HEK293 (cell line): ENCODE measurements at regions not wholly inside any gene's neighbourhood (a gene's known extent, or its start where the extent isn't known, plus 50 kb on each side); places are given as distances from the start of the nearest gene placed in this dataset.

Source experiments
- CTCF ChIA-PET: fragments of 350-600 bp; formaldehyde crosslinking; extraction: SDS; loops from one replicate; lab custom pipeline; 2021; ENCODE audit warnings: antibody characterized with exemption; lab: Yijun Ruan, JAX
- POLR2A ChIA-PET: fragments of 300-600 bp; formaldehyde crosslinking; extraction: SDS; loops from one replicate; lab custom pipeline; 2020; ENCODE audit warnings: antibody characterized with exemption, inconsistent platforms; lab: Yijun Ruan, JAX
- H3K27ac ChIP-seq: fragments of 200-500 bp; sonication (Bioruptor generic); 2 replicates; pipeline ENCODE4 v1.5.1; 2014; ENCODE audit warnings: low read depth, low read length, control low read depth, inconsistent platforms; ENCODE audit errors: extremely low read depth
- H3K36me3 ChIP-seq, 2 experiments: fragments of 200-500 bp in 1 of 2; sonication (Bioruptor generic) in 1 of 2; 1 replicate in 1 of 2; 2 replicates in 1 of 2; pipeline ENCODE4 v1.5.1; 2014 to 2017; ENCODE audit warnings: inconsistent platforms in 2 of 2, low read length in 2 of 2; ENCODE audit not compliant: control insufficient read depth in 2 of 2, insufficient read depth in 1 of 2
- H3K4me1 ChIP-seq: fragments of 200-500 bp; sonication (Bioruptor generic); 2 replicates; pipeline ENCODE4 v1.5.1; 2014; ENCODE audit warnings: mild to moderate bottlenecking, low read length, inconsistent platforms; ENCODE audit not compliant: control insufficient read depth, insufficient read depth
- H3K4me3 ChIP-seq: 2 replicates; pipeline ENCODE4 v1.5.1; 2011; ENCODE audit warnings: low read depth, mild to moderate bottlenecking, control low read depth, low read length, moderate library complexity
- H3K9me3 ChIP-seq: fragments of 200-500 bp; sonication (Bioruptor generic); 2 replicates; pipeline ENCODE4 v1.5.1; 2014; ENCODE audit warnings: low read depth, low read length, inconsistent platforms; ENCODE audit not compliant: control insufficient read depth, insufficient read depth
- EGR2 ChIP-seq: fragments of 450-650 bp; formaldehyde crosslinking; IDR thresholded peaks from 2 replicates; pipeline ENCODE4 v1.5.1; 2016; ENCODE audit warnings: low read depth, missing biosample characterization, missing genetic modification characterization
- HIC1 ChIP-seq: fragments of 450-650 bp; formaldehyde crosslinking; IDR thresholded peaks from 2 replicates; pipeline ENCODE4 v1.5.1; 2016; ENCODE audit warnings: missing biosample characterization, missing genetic modification characterization
- PRDM1 ChIP-seq: fragments of 450-650 bp; formaldehyde crosslinking; IDR thresholded peaks from 2 replicates; pipeline ENCODE4; 2016; ENCODE audit warnings: missing biosample characterization, missing genetic modification characterization
- REPIN1 ChIP-seq: fragments of 450-650 bp; formaldehyde crosslinking; IDR thresholded peaks from 2 replicates; pipeline ENCODE4 v1.5.1; 2017; ENCODE audit warnings: missing biosample characterization, missing genetic modification characterization, low read depth
- SCRT2 ChIP-seq: fragments of 450-650 bp; formaldehyde crosslinking; IDR thresholded peaks from 2 replicates; pipeline ENCODE4 v1.5.1; 2016; ENCODE audit warnings: missing biosample characterization, missing genetic modification characterization
- ZBTB7A ChIP-seq: fragments of 450-650 bp; formaldehyde crosslinking; IDR thresholded peaks from 2 replicates; pipeline ENCODE4 v1.5.1; 2016; ENCODE audit warnings: low read depth, missing biosample characterization, missing genetic modification characterization
- ZIC2 ChIP-seq: fragments of 450-650 bp; formaldehyde crosslinking; IDR thresholded peaks from 2 replicates; pipeline ENCODE4 v1.5.1; 2016; ENCODE audit warnings: missing biosample characterization, missing genetic modification characterization
- ZNF132 ChIP-seq: fragments of 450-650 bp; formaldehyde crosslinking; IDR thresholded peaks from 2 replicates; pipeline ENCODE4 v1.5.1; 2017; ENCODE audit warnings: missing biosample characterization, missing genetic modification characterization, borderline replicate concordance
- ZNF133 ChIP-seq: fragments of 450-650 bp; formaldehyde crosslinking; IDR thresholded peaks from 2 replicates; pipeline ENCODE4 v1.5.1; 2016; ENCODE audit warnings: missing biosample characterization, missing genetic modification characterization
- ZNF248 ChIP-seq: fragments of 450-650 bp; formaldehyde crosslinking; IDR thresholded peaks from 2 replicates; pipeline ENCODE4 v1.5.1; 2017; ENCODE audit warnings: missing biosample characterization, missing genetic modification characterization
- ZNF280D ChIP-seq: fragments of 450-650 bp; formaldehyde crosslinking; IDR thresholded peaks from 2 replicates; pipeline ENCODE4 v1.5.1; 2016; ENCODE audit warnings: missing biosample characterization, missing genetic modification characterization
- ZNF404 ChIP-seq: fragments of 450-650 bp; formaldehyde crosslinking; IDR thresholded peaks from 2 replicates; pipeline ENCODE4 v1.5.1; 2017; ENCODE audit warnings: missing biosample characterization, missing genetic modification characterization
- ZNF433 ChIP-seq: fragments of 450-650 bp; formaldehyde crosslinking; IDR thresholded peaks from 2 replicates; pipeline ENCODE4 v1.5.1; 2016; ENCODE audit warnings: missing biosample characterization, missing genetic modification characterization, low read depth
- ZNF530 ChIP-seq: fragments of 450-650 bp; formaldehyde crosslinking; IDR thresholded peaks from 2 replicates; pipeline ENCODE4 v1.5.1; 2016; ENCODE audit warnings: low read depth, missing biosample characterization, missing genetic modification characterization
- ZNF555 ChIP-seq: fragments of 450-650 bp; formaldehyde crosslinking; conservative IDR thresholded peaks from 2 replicates; pipeline ENCODE4 v1.5.1; 2017; ENCODE audit warnings: missing biosample characterization, mild to moderate bottlenecking, missing genetic modification characterization, inconsistent platforms
- ZNF621 ChIP-seq: fragments of 450-650 bp; formaldehyde crosslinking; IDR thresholded peaks from 2 replicates; pipeline ENCODE4 v1.5.1; 2017; ENCODE audit warnings: missing biosample characterization, missing genetic modification characterization
- ZNF626 ChIP-seq: fragments of 450-650 bp; sonication (Bioruptor Pico); formaldehyde crosslinking; IDR thresholded peaks from 2 replicates; pipeline ENCODE4 v1.5.1; 2018; ENCODE audit warnings: missing biosample characterization, missing genetic modification characterization, inconsistent platforms
- ZNF658 ChIP-seq: fragments of 450-650 bp; formaldehyde crosslinking; IDR thresholded peaks from 2 replicates; pipeline ENCODE4; 2016; ENCODE audit warnings: missing biosample characterization, missing genetic modification characterization
- ZNF707 ChIP-seq: fragments of 450-650 bp; formaldehyde crosslinking; IDR thresholded peaks from 2 replicates; pipeline ENCODE4 v1.5.1; 2016; ENCODE audit warnings: missing biosample characterization, missing genetic modification characterization
- ZNF837 ChIP-seq: fragments of 450-650 bp; formaldehyde crosslinking; IDR thresholded peaks from 2 replicates; pipeline ENCODE4 v1.5.1; 2016; ENCODE audit warnings: missing biosample characterization, missing genetic modification characterization
- TF ChIP-seq, protein P1 (sequence below): fragments of 450-650 bp; formaldehyde crosslinking; IDR thresholded peaks from 2 replicates; pipeline ENCODE4 v1.5.1; 2017; ENCODE audit warnings: missing biosample characterization, missing genetic modification characterization
- TF ChIP-seq, protein P2 (sequence below): fragments of 450-650 bp; formaldehyde crosslinking; IDR thresholded peaks from 2 replicates; pipeline ENCODE4 v1.5.0; 2017; ENCODE audit warnings: missing biosample characterization, missing genetic modification characterization, borderline replicate concordance

DNA sequence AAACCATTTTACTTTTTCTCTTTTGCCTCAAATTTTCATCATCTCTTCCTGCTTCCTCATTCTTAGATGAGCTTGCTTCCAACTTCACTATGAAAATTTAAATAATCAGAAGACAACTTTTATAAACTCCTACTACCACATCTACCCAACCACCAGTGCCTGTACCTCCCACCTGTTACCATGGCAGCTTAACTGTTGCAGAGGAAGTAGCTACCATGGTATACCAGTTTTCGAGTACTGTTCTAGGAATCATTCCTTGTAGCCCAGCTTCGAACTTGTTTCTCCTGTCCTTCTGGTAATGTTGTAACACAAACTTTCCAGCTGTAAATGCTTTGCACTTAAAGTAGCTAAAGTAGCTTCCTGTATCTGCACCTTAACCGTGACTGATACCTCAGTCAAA lies 266.8 kb upstream of the NREP start:
- CTCF ChIA-PET = no interaction called here
- no peak overlapping the region for H3K27ac ChIP-seq

DNA sequence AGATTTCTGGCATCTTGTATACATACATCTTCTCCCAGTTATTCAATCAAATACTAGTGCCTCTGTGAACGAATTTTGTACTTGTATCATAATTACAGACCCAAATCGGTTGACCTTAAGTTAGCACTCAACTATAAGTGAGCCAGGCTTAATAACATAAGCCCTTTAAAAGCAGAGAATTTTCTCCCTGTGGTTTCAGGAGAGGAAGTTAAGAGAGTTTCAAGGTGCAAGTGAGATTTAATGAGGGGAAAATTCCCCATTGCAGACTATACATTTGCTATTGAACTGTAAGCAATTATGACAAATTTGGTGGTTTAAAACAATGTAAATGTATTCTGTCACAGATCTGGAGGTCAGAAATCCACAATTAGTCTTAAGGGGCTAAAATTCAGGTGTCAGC lies 261.9 kb upstream of the NREP start:
- no peaks in the 10 kb centered on the region for H3K4me1 ChIP-seq
- no peak for TF ChIP-seq ZNF132
- TF ChIP-seq ZNF404 = no peak
- TF ChIP-seq PRDM1 (tag by site-specific recombination) = no peak
- no peaks in the 10 kb centered on the region for H3K9me3 ChIP-seq
- H3K4me3 ChIP-seq = no peak overlapping the region
- no peaks in the 10 kb centered on the region for H3K36me3 ChIP-seq
- CTCF ChIA-PET = interaction anchor here (0.7 kb wide), 1 partner anchor 15 kb away, joined by 3 read pairs; no protein-coding TSS in a partner anchor
- no peak overlapping the region for H3K27ac ChIP-seq
- POLR2A ChIA-PET = no interaction called here

More for the DNA sequence above, 266.8 kb upstream of the NREP start:
- no peaks in the 10 kb centered on the region for H3K4me1 ChIP-seq
- no peak overlapping the region for H3K4me3 ChIP-seq
- H3K9me3 ChIP-seq = no peaks in the 10 kb centered on the region
- no peaks in the 10 kb centered on the region for H3K36me3 ChIP-seq
- POLR2A ChIA-PET = no interaction called here
- no peak for TF ChIP-seq ZNF248 (tag by site-specific recombination)
- TF ChIP-seq ZIC2 = no peak
- peak; percentile 62; the same call in 1 of the 2 replicates for TF ChIP-seq SCRT2 (tag by site-specific recombination)

- Histone ChIP-seq H3K36me3 (no peaks in the 10 kb centered on the region), H3K9me3 (no peaks in the 10 kb centered on the region), H3K4me1 (peaks cover 5% of the 10 kb centered on the region; the same call in 1 of the 2 replicates), H3K4me3 (no peak overlapping the region), H3K27ac (no peak overlapping the region)
- ChIA-PET CTCF (no interaction called here), POLR2A (no interaction called here)
- no peak for TF ChIP-seq ZNF707 (tag by site-specific recombination)
- TF ChIP-seq ZNF530 (tag by site-specific recombination) = no peak
- TF ChIP-seq ZNF133 = no peak
- TF ChIP-seq ZNF837 (tag by site-specific recombination) = no peak
- TF ChIP-seq, protein P1, sequence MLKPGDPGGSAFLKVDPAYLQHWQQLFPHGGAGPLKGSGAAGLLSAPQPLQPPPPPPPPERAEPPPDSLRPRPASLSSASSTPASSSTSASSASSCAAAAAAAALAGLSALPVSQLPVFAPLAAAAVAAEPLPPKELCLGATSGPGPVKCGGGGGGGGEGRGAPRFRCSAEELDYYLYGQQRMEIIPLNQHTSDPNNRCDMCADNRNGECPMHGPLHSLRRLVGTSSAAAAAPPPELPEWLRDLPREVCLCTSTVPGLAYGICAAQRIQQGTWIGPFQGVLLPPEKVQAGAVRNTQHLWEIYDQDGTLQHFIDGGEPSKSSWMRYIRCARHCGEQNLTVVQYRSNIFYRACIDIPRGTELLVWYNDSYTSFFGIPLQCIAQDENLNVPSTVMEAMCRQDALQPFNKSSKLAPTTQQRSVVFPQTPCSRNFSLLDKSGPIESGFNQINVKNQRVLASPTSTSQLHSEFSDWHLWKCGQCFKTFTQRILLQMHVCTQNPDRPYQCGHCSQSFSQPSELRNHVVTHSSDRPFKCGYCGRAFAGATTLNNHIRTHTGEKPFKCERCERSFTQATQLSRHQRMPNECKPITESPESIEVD (tag by site-specific recombination) = no peak
- no peak for TF ChIP-seq ZNF555 (tag by site-specific recombination)
- TF ChIP-seq EGR2 = no peak
- TF ChIP-seq ZNF280D = no peak
- TF ChIP-seq, protein P2, sequence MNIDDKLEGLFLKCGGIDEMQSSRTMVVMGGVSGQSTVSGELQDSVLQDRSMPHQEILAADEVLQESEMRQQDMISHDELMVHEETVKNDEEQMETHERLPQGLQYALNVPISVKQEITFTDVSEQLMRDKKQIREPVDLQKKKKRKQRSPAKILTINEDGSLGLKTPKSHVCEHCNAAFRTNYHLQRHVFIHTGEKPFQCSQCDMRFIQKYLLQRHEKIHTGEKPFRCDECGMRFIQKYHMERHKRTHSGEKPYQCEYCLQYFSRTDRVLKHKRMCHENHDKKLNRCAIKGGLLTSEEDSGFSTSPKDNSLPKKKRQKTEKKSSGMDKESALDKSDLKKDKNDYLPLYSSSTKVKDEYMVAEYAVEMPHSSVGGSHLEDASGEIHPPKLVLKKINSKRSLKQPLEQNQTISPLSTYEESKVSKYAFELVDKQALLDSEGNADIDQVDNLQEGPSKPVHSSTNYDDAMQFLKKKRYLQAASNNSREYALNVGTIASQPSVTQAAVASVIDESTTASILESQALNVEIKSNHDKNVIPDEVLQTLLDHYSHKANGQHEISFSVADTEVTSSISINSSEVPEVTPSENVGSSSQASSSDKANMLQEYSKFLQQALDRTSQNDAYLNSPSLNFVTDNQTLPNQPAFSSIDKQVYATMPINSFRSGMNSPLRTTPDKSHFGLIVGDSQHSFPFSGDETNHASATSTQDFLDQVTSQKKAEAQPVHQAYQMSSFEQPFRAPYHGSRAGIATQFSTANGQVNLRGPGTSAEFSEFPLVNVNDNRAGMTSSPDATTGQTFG (tag by site-specific recombination) = no peak
- TF ChIP-seq ZNF626 (tag by site-specific recombination) = no peak
- no peak for TF ChIP-seq REPIN1 (tag by site-specific recombination)
- TF ChIP-seq ZNF621 (tag by site-specific recombination) = no peak
- TF ChIP-seq ZBTB7A (tag by site-specific recombination) = no peak
- TF ChIP-seq ZNF433 (tag by site-specific recombination) = no peak
- no peak for TF ChIP-seq ZNF658 (tag by site-specific recombination)
- TF ChIP-seq HIC1 (tag by site-specific recombination) = no peak
These were observed 260.0 kb upstream of the NREP start for GRCh38 chr5:112016980-112017379.
